H9 (cell line): ENCODE measurements at regions not wholly inside any gene's neighbourhood (a gene's known extent, or its start where the extent isn't known, plus 50 kb on each side); places are given as distances from the start of the nearest gene placed in this dataset.

Experiments used
- DNase-seq: peaks from one replicate; pipeline ENCODE4 v3.0.0-alpha.2; 2017
- H2AFZ ChIP-seq: one replicate; pipeline ENCODE4 v1.6.1; 2013; ENCODE audit warnings: mild to moderate bottlenecking, low read length, control low read depth, moderate library complexity
- H2AK5ac ChIP-seq: 2 replicates; pipeline ENCODE4 v1.6.1; 2013; ENCODE audit warnings: low read length, control low read depth, mixed read lengths; ENCODE audit not compliant: insufficient read length
- H2BK120ac ChIP-seq: one replicate; pipeline ENCODE4 v1.6.1; 2013; ENCODE audit warnings: low read depth, mild to moderate bottlenecking, low read length, control low read depth, inconsistent platforms; ENCODE audit not compliant: poor library complexity, severe bottlenecking
- H2BK12ac ChIP-seq: 2 replicates; pipeline ENCODE4 v1.6.1; 2013; ENCODE audit warnings: low read length, control low read depth, mixed read lengths, low read depth; ENCODE audit not compliant: insufficient read length
- H2BK15ac ChIP-seq: 2 replicates; pipeline ENCODE4 v1.6.1; 2013; ENCODE audit warnings: low read depth, low read length, control low read depth
- H2BK20ac ChIP-seq: one replicate; pipeline ENCODE4 v1.6.1; 2013; ENCODE audit warnings: low read depth, mild to moderate bottlenecking, low read length, control low read depth, inconsistent platforms; ENCODE audit not compliant: poor library complexity, severe bottlenecking
- H2BK5ac ChIP-seq: 2 replicates; pipeline ENCODE4 v1.6.1; 2013; ENCODE audit warnings: low read length, control low read depth, mixed read lengths; ENCODE audit not compliant: insufficient read length
- H3K14ac ChIP-seq: 2 replicates; pipeline ENCODE4 v1.6.1; 2013; ENCODE audit warnings: low read length, control low read depth; ENCODE audit not compliant: insufficient read depth
- H3K18ac ChIP-seq: 2 replicates; pipeline ENCODE4 v1.6.1; 2013; ENCODE audit warnings: low read depth, mild to moderate bottlenecking, mixed read lengths, low read length, control low read depth; ENCODE audit not compliant: insufficient read length
- H3K23ac ChIP-seq: 2 replicates; pipeline ENCODE4 v1.6.1; 2013; ENCODE audit warnings: low read length, control low read depth, mixed read lengths, low read depth; ENCODE audit not compliant: insufficient read length
- H3K23me2 ChIP-seq: 2 replicates; pipeline ENCODE4 v1.6.1; 2013; ENCODE audit warnings: low read depth, mild to moderate bottlenecking, mixed read lengths, low read length, control low read depth; ENCODE audit not compliant: insufficient read length, poor library complexity, severe bottlenecking
- H3K27ac ChIP-seq: 2 replicates; pipeline ENCODE4 v1.5.1; 2013; ENCODE audit warnings: low read length, control low read depth, mixed read lengths, low read depth; ENCODE audit not compliant: insufficient read length
- H3K27me3 ChIP-seq: 2 replicates; pipeline ENCODE4 v1.6.1; 2013; ENCODE audit warnings: low read length, control low read depth, inconsistent platforms; ENCODE audit not compliant: insufficient read depth
- H3K4ac ChIP-seq: 2 replicates; pipeline ENCODE4 v1.6.1; 2013; ENCODE audit warnings: low read depth, mild to moderate bottlenecking, control low read depth, inconsistent platforms, low read length, moderate library complexity
- H3K4me1 ChIP-seq: 2 replicates; pipeline ENCODE4 v1.6.1; 2013; ENCODE audit warnings: low read length, control low read depth, inconsistent platforms; ENCODE audit not compliant: insufficient read depth
- H3K4me2 ChIP-seq: 2 replicates; pipeline ENCODE4 v1.6.1; 2013; ENCODE audit warnings: low read length, control low read depth, mixed read lengths; ENCODE audit not compliant: insufficient read length, insufficient read depth
- H3K56ac ChIP-seq: 2 replicates; pipeline ENCODE4 v1.6.1; 2013; ENCODE audit warnings: low read depth, mild to moderate bottlenecking, mixed read lengths, low read length, control low read depth; ENCODE audit not compliant: insufficient read length
- H3K79me1 ChIP-seq: 2 replicates; pipeline ENCODE4 v1.6.1; 2013; ENCODE audit warnings: low read depth, mild to moderate bottlenecking, moderate library complexity, low read length, control low read depth, inconsistent platforms; ENCODE audit not compliant: insufficient read depth, poor library complexity, severe bottlenecking
- H3K79me2 ChIP-seq: 2 replicates; pipeline ENCODE4 v1.6.1; 2013; ENCODE audit warnings: low read length, control low read depth, inconsistent platforms; ENCODE audit not compliant: insufficient read depth
- H3K9ac ChIP-seq: 2 replicates; pipeline ENCODE4 v1.6.1; 2013; ENCODE audit warnings: low read length, control low read depth, mixed read lengths; ENCODE audit not compliant: insufficient read length; ENCODE audit errors: extremely low read depth
- H3K9me3 ChIP-seq: one replicate; pipeline ENCODE4 v1.6.1; 2013; ENCODE audit warnings: low read depth, low read length, inconsistent platforms; ENCODE audit not compliant: control insufficient read depth
- H3T11ph ChIP-seq: one replicate; pipeline ENCODE4 v1.6.1; 2013; ENCODE audit warnings: mild to moderate bottlenecking, low read length, control low read depth, inconsistent platforms
- H4K20me1 ChIP-seq: one replicate; pipeline ENCODE4 v1.6.1; 2013; ENCODE audit not compliant: control insufficient read depth, insufficient read length, insufficient read depth
- H4K5ac ChIP-seq: 2 replicates; pipeline ENCODE4 v1.6.1; 2013; ENCODE audit warnings: low read depth, mild to moderate bottlenecking, mixed read lengths, low read length, control low read depth; ENCODE audit not compliant: insufficient read length
- H4K8ac ChIP-seq: replicated peaks from 2 replicates; pipeline ENCODE4 v1.6.1; 2013; ENCODE audit warnings: low read length, control low read depth, mixed read lengths, low read depth; ENCODE audit not compliant: insufficient read length
- H4K91ac ChIP-seq: 2 replicates; pipeline ENCODE4 v1.6.1; 2013; ENCODE audit warnings: low read depth, mild to moderate bottlenecking, moderate library complexity, mixed read lengths, low read length, control low read depth; ENCODE audit not compliant: insufficient read length
- H3K27ac Mint-ChIP-seq, 3 experiments: 2 replicates in 2 of 3; 3 replicates in 1 of 3; pipeline ENCODE4 v1.8.0; 2020 to 2021; ENCODE audit warnings: mixed read lengths in 3 of 3, mild to moderate bottlenecking in 1 of 3, moderate library complexity in 1 of 3
- H3K27me3 Mint-ChIP-seq: 2 replicates; pipeline ENCODE4 v1.8.0; 2021; ENCODE audit warnings: low read depth, mild to moderate bottlenecking, moderate library complexity, mixed read lengths
- H3K36me3 Mint-ChIP-seq, 3 experiments: 2 replicates in 2 of 3; 3 replicates in 1 of 3; pipeline ENCODE4 v1.8.0; 2020 to 2021; ENCODE audit warnings: low read depth in 3 of 3, mixed read lengths in 3 of 3; ENCODE audit not compliant: insufficient read depth in 1 of 3
- H3K4me1 Mint-ChIP-seq, 2 experiments: 2 replicates each; pipeline ENCODE4 v1.8.0; 2020; ENCODE audit warnings: mixed read lengths in 2 of 2
- H3K4me3 Mint-ChIP-seq, 2 experiments: 2 replicates in 1 of 2; 3 replicates in 1 of 2; pipeline ENCODE4 v1.8.0; 2020 to 2021; ENCODE audit warnings: mild to moderate bottlenecking in 2 of 2, mixed read lengths in 2 of 2, moderate library complexity in 1 of 2
- H3K9me3 Mint-ChIP-seq, 2 experiments: 2 replicates in 1 of 2; 3 replicates in 1 of 2; pipeline ENCODE4 v1.8.0; 2020; ENCODE audit warnings: mild to moderate bottlenecking in 2 of 2, mixed read lengths in 2 of 2, moderate library complexity in 1 of 2
- WGBS: extraction: QIAGEN DNeasy Blood & Tissue Kit; methylation state at CpG from one replicate; pipeline ENCODE4 v1.1.7; 2013; ENCODE audit warnings: missing lambda C conversion rate, low lambda C conversion rate, mixed read lengths; ENCODE audit not compliant: insufficient read length; ENCODE audit errors: extremely low coverage; 5-methylcytosine and 5-hydroxymethylcytosine counted together
- TF ChIP-seq, protein P1 (sequence below): fragments of 200-600 bp; sonication (generic); conservative IDR thresholded peaks from 3 replicates; pipeline ENCODE4 v1.8.0; 2021; ENCODE audit warnings: antibody characterized with exemption, mild to moderate bottlenecking

DNA sequence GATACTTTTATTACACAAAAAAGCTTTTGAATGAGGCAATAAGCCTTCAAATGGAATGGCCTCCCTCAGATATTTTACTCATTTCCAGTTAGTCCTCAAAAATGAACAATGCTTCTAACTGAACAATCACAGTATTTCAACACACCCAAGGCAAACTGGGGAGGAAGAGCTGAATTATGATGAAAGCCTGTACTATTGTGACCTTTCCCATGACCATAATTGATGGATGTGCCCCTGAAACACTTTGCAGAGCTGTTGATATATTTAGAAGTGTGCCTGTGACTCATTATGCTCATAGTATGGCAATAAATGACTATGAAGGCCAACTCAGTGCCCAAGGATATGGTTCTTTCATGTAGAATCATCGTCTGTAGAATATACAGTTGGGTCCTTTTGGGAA is 248.1 kb downstream of the AHR start:
- TF ChIP-seq, protein P1, sequence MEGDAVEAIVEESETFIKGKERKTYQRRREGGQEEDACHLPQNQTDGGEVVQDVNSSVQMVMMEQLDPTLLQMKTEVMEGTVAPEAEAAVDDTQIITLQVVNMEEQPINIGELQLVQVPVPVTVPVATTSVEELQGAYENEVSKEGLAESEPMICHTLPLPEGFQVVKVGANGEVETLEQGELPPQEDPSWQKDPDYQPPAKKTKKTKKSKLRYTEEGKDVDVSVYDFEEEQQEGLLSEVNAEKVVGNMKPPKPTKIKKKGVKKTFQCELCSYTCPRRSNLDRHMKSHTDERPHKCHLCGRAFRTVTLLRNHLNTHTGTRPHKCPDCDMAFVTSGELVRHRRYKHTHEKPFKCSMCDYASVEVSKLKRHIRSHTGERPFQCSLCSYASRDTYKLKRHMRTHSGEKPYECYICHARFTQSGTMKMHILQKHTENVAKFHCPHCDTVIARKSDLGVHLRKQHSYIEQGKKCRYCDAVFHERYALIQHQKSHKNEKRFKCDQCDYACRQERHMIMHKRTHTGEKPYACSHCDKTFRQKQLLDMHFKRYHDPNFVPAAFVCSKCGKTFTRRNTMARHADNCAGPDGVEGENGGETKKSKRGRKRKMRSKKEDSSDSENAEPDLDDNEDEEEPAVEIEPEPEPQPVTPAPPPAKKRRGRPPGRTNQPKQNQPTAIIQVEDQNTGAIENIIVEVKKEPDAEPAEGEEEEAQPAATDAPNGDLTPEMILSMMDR = no peak
- Histone ChIP-seq H2BK15ac (no peak overlapping the region), H2BK120ac (no peak overlapping the region), H2AFZ (no peak overlapping the region), H3K79me2 (no peaks in the 10 kb centered on the region), H3K27me3 (no peaks in the 10 kb centered on the region), H2AK5ac (no peak overlapping the region), H3K27ac (no peak overlapping the region), H3K23me2 (no peaks in the 10 kb centered on the region), H4K5ac (no peak overlapping the region), H4K8ac (no peak overlapping the region), H2BK20ac (no peak overlapping the region), H3K4me1 (no peaks in the 10 kb centered on the region), H3K4ac (no peak overlapping the region), H3K56ac (no peak overlapping the region), H3K9me3 (no peaks in the 10 kb centered on the region), H3K18ac (no peak overlapping the region), H4K91ac (no peak overlapping the region), H4K20me1 (no peaks in the 10 kb centered on the region), H3K4me2 (no peak overlapping the region), H3K23ac (no peak overlapping the region), H3K9ac (no peak overlapping the region), H2BK5ac (no peak overlapping the region), H2BK12ac (no peak overlapping the region), H3K14ac (no peak overlapping the region), H3T11ph (no peak overlapping the region), H3K79me1 (no peaks in the 10 kb centered on the region)
- no peaks in the 10 kb centered on the region for H3K36me3 Mint-ChIP-seq
- no CpG with 5 or more reads among the region's 1 CpG for WGBS
- DNase-seq = no peak
- H3K9me3 Mint-ChIP-seq = no peaks in the 10 kb centered on the region; a peak in 1 of 5 replicates
- no peaks in the 10 kb centered on the region for H3K4me1 Mint-ChIP-seq
- no peaks in the 10 kb centered on the region for H3K27me3 Mint-ChIP-seq
- H3K4me3 Mint-ChIP-seq = no peak overlapping the region
- H3K27ac Mint-ChIP-seq = no peak overlapping the region
